ENCODE measurements at regions not wholly inside any gene's neighbourhood (a gene's known extent, or its start where the extent isn't known, plus 50 kb on each side); places are given as distances from the start of the nearest gene placed in this dataset.

DNA sequence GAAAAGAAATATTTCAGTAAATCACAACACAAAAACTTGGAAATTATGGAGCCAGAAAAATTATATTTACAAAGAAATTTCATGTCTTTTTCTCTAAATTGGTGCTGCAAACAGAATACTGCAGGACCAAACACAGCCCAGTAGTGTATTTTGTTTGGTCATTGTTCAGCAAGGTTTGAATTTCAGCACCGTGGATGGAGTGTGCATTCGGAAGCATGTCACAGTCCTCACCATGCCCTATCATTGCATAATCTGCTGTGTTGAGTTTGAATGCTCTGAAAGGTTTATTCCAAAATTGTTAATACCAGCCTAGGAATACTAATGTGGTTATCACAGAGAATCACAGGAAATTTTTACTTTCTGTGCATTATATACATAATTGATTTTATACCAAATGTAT, 296.7 kb downstream of the METTL4 start:
- peaks cover 0 to 8% (median 3%) of the 10 kb centered on the region in 3 donors for H3K27me3 Mint-ChIP-seq (ENCODE audit: low read depth in 3 of 3)
- H3K27ac Mint-ChIP-seq, result no peak overlapping the region
- no peak overlapping the region for H3K4me3 Mint-ChIP-seq
- H3K9me3 Mint-ChIP-seq, result peaks cover 0 to 1% (median 0%) of the 10 kb centered on the region in 6 donors
- no peaks in the 10 kb centered on the region for H3K4me1 Mint-ChIP-seq
- DNase-seq, result no peak
- H3K36me3 Mint-ChIP-seq, result no peaks in the 10 kb centered on the region

DNA sequence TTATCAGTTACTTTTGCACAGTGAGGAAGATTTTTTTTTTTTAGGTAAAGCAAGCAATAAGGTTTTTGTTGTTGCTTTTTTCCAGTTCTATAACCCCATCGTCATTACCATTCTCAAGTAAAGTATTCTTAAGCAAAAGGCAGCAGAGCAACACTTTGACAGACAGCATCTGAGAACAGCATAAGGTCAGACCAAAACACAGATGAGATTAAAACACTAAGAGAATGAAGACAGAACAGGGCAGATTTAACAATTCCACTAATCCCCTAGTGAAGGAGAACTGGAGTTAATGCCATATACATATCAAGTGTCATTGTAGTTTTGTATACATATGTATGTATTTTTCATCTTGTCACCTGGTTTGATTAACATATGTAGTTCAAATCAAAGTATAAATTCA, 290.2 kb downstream of the METTL4 start:
- H3K27me3 Mint-ChIP-seq (ENCODE audit: low read depth in 3 of 3), result peaks cover 0 to 5% (median 2%) of the 10 kb centered on the region in 3 donors
- H3K4me3 Mint-ChIP-seq, result no peak overlapping the region
- DNase-seq, result no peak
- no peaks in the 10 kb centered on the region for H3K36me3 Mint-ChIP-seq
- H3K9me3 Mint-ChIP-seq, result peaks cover 0 to 2% (median 0%) of the 10 kb centered on the region in 6 donors
- no peaks in the 10 kb centered on the region for H3K4me1 Mint-ChIP-seq
- no peak overlapping the region for H3K27ac Mint-ChIP-seq

GRCh38 chr18:2281523-2282199, 289.6 kb downstream of the METTL4 start:
- Mint-ChIP-seq H3K9me3 (peaks cover 0 to 2% (median 0%) of the 10 kb centered on the region in 6 donors), H3K36me3 (no peaks in the 10 kb centered on the region), H3K27me3 (ENCODE audit: low read depth in 3 of 3) (peaks cover 0 to 5% (median 2%) of the 10 kb centered on the region in 3 donors), H3K27ac (no peak overlapping the region), H3K4me1 (no peaks in the 10 kb centered on the region), H3K4me3 (no peak overlapping the region)
- DNase-seq, result no peak

DNA sequence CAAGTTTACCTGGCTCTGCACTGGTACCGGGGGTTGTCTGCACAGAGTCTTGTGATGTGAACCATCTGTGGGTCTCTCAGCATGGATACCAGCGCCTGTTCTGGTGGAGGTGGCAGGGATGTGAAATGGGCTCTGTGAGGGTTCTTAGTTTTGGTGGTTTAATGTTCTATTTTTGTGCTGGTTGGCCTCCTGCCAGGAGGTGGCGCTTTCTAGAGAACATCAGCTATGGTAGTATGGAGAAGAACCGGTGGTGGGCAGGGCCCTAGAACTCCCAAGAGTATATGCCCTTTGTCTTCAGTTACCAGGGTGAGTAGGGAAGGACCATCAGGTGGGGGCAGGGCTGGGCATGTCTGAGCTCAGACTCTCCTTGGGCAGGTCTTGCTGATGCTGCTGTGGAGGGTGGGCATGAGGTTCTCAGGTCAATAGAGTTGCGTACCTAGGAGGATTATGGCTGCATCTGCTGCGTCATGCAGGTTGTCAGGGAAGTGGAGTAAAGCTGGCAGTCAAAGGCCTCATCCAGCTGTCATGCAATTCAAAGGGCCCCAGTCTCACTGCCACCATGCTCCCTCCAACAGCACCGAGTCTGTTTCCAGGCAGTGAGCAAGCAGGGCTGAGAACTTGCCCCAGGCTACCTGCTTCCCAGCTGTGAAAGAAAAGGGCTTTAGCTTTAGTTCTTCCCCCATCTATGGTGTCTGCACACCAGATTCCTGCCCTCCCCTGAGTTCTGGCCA, 278.0 kb downstream of the METTL4 start:
- Mint-ChIP-seq H3K27me3 (ENCODE audit: low read depth in 3 of 3) (peaks cover 0 to 3% (median 2%) of the 10 kb centered on the region in 3 donors), H3K4me3 (no peak overlapping the region), H3K27ac (no peak overlapping the region), H3K4me1 (no peaks in the 10 kb centered on the region), H3K36me3 (no peaks in the 10 kb centered on the region), H3K9me3 (peaks cover 0 to 2% (median 0%) of the 10 kb centered on the region in 6 donors)
- no peak for DNase-seq

GRCh38 chr18:2301316-2301715, 270.0 kb downstream of the METTL4 start:
- Mint-ChIP-seq H3K4me1 (no peaks in the 10 kb centered on the region), H3K36me3 (no peaks in the 10 kb centered on the region), H3K27ac (no peak overlapping the region), H3K4me3 (no peak overlapping the region), H3K9me3 (peaks cover 0 to 2% (median 0%) of the 10 kb centered on the region in 6 donors), H3K27me3 (ENCODE audit: low read depth in 3 of 3) (peaks cover 0 to 3% (median 3%) of the 10 kb centered on the region in 3 donors)
- DNase-seq, result no peak

GRCh38 chr18:2302012-2302411, 269.3 kb downstream of the METTL4 start:
- Mint-ChIP-seq H3K36me3 (no peaks in the 10 kb centered on the region), H3K4me1 (no peaks in the 10 kb centered on the region), H3K4me3 (no peak overlapping the region), H3K27me3 (ENCODE audit: low read depth in 3 of 3) (peaks cover 0 to 5% (median 3%) of the 10 kb centered on the region in 3 donors), H3K27ac (no peak overlapping the region), H3K9me3 (peaks cover 0 to 3% (median 0%) of the 10 kb centered on the region in 6 donors)
- DNase-seq, result no peak

GRCh38 chr18:2302628-2303516, 268.4 kb downstream of the METTL4 start:
- Mint-ChIP-seq H3K36me3 (no peaks in the 10 kb centered on the region), H3K4me3 (no peak overlapping the region), H3K9me3 (peaks cover 0 to 4% (median 0%) of the 10 kb centered on the region in 6 donors), H3K27me3 (ENCODE audit: low read depth in 3 of 3) (peaks cover 0 to 6% (median 3%) of the 10 kb centered on the region in 3 donors), H3K4me1 (no peaks in the 10 kb centered on the region), H3K27ac (no peak overlapping the region)
- no peak for DNase-seq

DNA sequence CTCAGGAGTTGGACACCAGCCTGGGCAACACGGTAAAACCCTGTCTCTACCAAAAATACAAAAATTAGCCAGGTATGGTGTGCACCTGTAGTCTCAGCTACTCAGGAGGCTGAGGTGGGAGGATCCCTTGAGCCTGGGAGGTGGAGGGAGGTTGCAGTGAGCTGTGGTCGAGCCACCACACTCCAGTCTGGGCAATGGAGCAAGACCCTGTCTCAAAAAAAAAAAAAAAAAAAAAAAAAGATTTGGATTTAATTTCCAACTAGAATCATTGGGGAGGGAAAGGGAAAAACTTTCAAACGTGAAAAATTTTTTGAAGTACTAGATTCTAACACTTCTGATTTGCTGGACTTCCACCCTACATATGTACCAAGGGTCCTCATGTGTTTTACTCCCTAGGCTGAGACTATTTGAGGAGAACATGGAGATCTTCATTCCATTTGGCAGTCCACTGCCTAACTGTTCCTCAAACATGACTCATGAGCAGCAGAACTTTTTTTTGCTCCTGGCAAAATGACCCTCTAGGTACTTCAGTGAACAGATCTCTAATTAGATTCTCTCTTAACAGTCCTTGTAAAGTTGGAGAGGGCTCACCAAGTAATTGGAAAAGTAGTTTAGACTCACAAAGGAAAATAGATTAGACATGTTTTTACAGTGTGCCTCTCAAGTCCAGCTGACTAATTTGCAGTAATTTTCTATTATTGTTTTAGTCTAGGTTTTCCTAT, 267.6 kb downstream of the METTL4 start:
- Mint-ChIP-seq H3K9me3 (peaks cover 0 to 4% (median 0%) of the 10 kb centered on the region in 6 donors), H3K36me3 (no peaks in the 10 kb centered on the region), H3K4me3 (no peak overlapping the region), H3K27ac (no peak overlapping the region), H3K27me3 (ENCODE audit: low read depth in 3 of 3) (peaks cover 0 to 6% (median 3%) of the 10 kb centered on the region in 3 donors), H3K4me1 (no peaks in the 10 kb centered on the region)
- DNase-seq, result no peak

DNA sequence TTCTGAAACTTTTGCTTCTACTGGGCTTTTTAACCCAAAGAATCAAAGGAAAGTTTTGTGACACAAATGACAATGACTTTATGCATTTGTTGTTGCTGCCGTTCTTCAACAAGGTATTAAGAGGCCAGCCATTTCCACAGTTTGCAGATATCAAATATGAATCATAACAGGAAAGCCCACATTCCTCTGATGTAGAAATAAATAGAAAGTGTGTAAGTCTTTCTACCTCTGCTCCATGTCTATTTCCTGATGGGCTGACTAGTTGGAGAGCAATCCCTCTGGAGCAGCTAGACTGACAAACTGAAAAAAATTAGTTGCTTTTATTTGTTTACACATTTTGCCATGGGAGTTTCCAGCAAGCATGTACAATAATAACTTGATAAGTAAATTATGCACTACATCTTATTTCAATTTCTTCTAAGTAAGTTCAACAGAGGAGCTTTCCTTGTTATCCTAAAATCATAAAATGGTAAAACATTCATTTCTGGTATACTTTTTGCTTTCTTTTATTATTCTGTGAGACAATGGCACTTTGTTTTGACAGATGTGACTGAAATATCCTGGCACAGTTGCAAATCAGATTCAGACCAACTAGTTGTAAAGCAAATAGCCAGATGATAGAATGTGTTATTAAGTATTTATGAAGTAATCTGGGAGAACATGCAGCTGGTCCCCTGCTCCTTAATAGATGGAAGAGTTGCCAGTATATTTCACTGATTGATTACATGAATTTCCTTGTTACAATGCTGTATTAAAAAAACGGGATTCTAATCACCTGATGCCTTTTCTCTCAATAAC, 266.7 kb downstream of the METTL4 start:
- Mint-ChIP-seq H3K36me3 (no peaks in the 10 kb centered on the region), H3K4me3 (no peak overlapping the region), H3K4me1 (no peaks in the 10 kb centered on the region), H3K27ac (no peak overlapping the region), H3K9me3 (peaks cover 0 to 4% (median 0%) of the 10 kb centered on the region in 6 donors), H3K27me3 (ENCODE audit: low read depth in 3 of 3) (peaks cover 0 to 6% (median 3%) of the 10 kb centered on the region in 3 donors)
- DNase-seq, result no peak

- Mint-ChIP-seq H3K9me3 (peaks cover 0 to 4% (median 0%) of the 10 kb centered on the region in 6 donors), H3K27ac (no peak overlapping the region), H3K4me1 (no peaks in the 10 kb centered on the region), H3K4me3 (no peak overlapping the region), H3K36me3 (no peaks in the 10 kb centered on the region), H3K27me3 (ENCODE audit: low read depth in 3 of 3) (peaks cover 0 to 6% (median 6%) of the 10 kb centered on the region in 3 donors)
- DNase-seq, result no peak
Measured at GRCh38 chr18:2306606-2307005, 264.7 kb downstream of the METTL4 start.

DNA sequence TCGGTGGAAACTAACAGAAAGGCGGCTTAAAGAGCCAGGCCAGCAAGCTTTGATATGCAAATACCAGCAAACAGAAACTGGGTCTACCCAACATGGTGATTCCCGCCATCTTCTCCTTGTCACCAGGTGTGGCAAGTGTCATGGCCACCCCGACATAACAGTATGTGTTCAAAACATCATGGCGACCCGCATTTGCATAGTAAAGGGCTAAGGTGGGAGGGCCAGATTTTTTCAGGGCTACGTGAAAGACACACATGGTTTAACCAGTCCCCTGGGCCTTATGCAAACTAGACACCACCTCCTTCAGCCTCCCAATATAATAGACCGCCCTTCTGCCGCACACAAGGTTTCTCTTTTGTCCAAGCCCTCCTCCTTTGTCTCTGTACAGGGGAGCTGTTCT, 260.4 kb downstream of the METTL4 start:
- peaks cover 2 to 6% (median 3%) of the 10 kb centered on the region in 3 donors for H3K27me3 Mint-ChIP-seq (ENCODE audit: low read depth in 3 of 3)
- H3K4me3 Mint-ChIP-seq, result no peak overlapping the region
- no peak for DNase-seq
- H3K4me1 Mint-ChIP-seq, result no peaks in the 10 kb centered on the region
- no peak overlapping the region for H3K27ac Mint-ChIP-seq
- H3K36me3 Mint-ChIP-seq, result no peaks in the 10 kb centered on the region
- peaks cover 0 to 5% (median 0%) of the 10 kb centered on the region in 6 donors for H3K9me3 Mint-ChIP-seq

GRCh38 chr18:2312440-2312839, 258.9 kb downstream of the METTL4 start:
- no peaks in the 10 kb centered on the region for H3K4me1 Mint-ChIP-seq
- peaks cover 2 to 4% (median 2%) of the 10 kb centered on the region in 3 donors for H3K27me3 Mint-ChIP-seq (ENCODE audit: low read depth in 3 of 3)
- H3K9me3 Mint-ChIP-seq, result peaks cover 0 to 3% (median 0%) of the 10 kb centered on the region in 6 donors
- no peak overlapping the region for H3K4me3 Mint-ChIP-seq
- no peak overlapping the region for H3K27ac Mint-ChIP-seq
- DNase-seq, result no peak
- no peaks in the 10 kb centered on the region for H3K36me3 Mint-ChIP-seq

Data from immature natural killer cell (primary cell).